ENCODE measurements at regions not wholly inside any gene's neighbourhood (a gene's known extent, or its start where the extent isn't known, plus 50 kb on each side); places are given as distances from the start of the nearest gene placed in this dataset.

GRCh38 chr21:28069450-28069923, 923.2 kb downstream of the LTN1 start:
- TF ChIP-seq GATA2 (IDR thresholded peaks at IDR 0.05; ENCODE audit: insufficient read depth, insufficient read length, low read depth, low read length) (no peak), CTCF (IDR thresholded peaks at IDR 0.05; ENCODE audit: extremely low read depth in 1 of 2, insufficient read depth in 1 of 2, low read depth in 1 of 2, low read length in 2 of 2) (no peak), POLR2A (IDR thresholded peaks at IDR 0.05; ENCODE audit: low read depth, low read length) (no peak), POLR2AphosphoS5 (IDR thresholded peaks at IDR 0.05; ENCODE audit: insufficient read depth, low read depth, low read length) (no peak), MAX (IDR thresholded peaks at IDR 0.05; ENCODE audit: insufficient read depth, insufficient read length) (no peak), EZH2 (IDR thresholded peaks at IDR 0.05; ENCODE audit: borderline replicate concordance, low read depth, low read length, severe bottlenecking) (no peak), MYC (IDR thresholded peaks at IDR 0.05; ENCODE audit: low read depth, low read length) (no peak), JUN (IDR thresholded peaks at IDR 0.05; ENCODE audit: borderline replicate concordance, insufficient read depth, insufficient read length, low read depth) (no peak)
